Astrocyte of the spinal cord (primary cell): ENCODE measurements at regions not wholly inside any gene's neighbourhood (a gene's known extent, or its start where the extent isn't known, plus 50 kb on each side); places are given as distances from the start of the nearest gene placed in this dataset.

Source experiments
- DNase-seq: peaks from one replicate; pipeline ENCODE4 v3.0.0; 2011; ENCODE audit warnings: low read depth, low spot score
- H3K4me3 ChIP-seq: 2 replicates; pipeline ENCODE4 v1.5.1; 2011; ENCODE audit warnings: low read depth, mild to moderate bottlenecking, low read length, moderate library complexity
- in situ Hi-C: cut with HindIII; loops from 2 replicates; pipeline ENCODE4 v1.10.0; 2017; ENCODE audit warnings: low sequenced_read_pairs
- TF ChIP-seq, protein P1 (sequence below): IDR thresholded peaks from 2 replicates; pipeline ENCODE4 v1.5.1; 2012; ENCODE audit warnings: low read depth, mild to moderate bottlenecking, low read length, inconsistent platforms

DNA sequence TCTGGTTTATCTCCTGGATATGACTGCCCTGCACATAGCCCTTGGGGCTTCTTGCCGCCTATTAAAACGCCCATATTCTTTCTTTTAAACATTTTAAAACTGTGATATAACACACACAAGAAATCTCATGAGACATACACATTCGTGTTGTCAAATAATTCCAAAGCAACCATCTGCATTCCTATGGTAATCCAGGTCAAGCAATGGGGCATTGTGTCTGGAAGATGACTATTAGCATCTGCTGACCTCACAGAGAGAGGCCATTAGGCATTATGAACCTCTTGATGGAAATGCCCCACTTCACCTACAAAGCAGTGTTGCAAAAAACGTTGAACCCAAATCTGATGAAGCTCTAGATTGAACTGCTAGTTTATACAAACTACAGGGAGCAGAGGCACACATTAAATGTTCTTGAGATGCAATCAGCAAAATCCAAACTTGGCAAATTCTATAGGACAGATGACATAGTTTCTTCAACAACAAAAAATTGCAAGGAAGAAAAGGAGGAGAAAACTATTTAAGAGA lies 513.8 kb upstream of the CCDC196 start:
- no peak overlapping the region for H3K4me3 ChIP-seq
- no peak for DNase-seq
- TF ChIP-seq, protein P1, sequence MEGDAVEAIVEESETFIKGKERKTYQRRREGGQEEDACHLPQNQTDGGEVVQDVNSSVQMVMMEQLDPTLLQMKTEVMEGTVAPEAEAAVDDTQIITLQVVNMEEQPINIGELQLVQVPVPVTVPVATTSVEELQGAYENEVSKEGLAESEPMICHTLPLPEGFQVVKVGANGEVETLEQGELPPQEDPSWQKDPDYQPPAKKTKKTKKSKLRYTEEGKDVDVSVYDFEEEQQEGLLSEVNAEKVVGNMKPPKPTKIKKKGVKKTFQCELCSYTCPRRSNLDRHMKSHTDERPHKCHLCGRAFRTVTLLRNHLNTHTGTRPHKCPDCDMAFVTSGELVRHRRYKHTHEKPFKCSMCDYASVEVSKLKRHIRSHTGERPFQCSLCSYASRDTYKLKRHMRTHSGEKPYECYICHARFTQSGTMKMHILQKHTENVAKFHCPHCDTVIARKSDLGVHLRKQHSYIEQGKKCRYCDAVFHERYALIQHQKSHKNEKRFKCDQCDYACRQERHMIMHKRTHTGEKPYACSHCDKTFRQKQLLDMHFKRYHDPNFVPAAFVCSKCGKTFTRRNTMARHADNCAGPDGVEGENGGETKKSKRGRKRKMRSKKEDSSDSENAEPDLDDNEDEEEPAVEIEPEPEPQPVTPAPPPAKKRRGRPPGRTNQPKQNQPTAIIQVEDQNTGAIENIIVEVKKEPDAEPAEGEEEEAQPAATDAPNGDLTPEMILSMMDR, result no peak
- in situ Hi-C loops, result no loop called here

DNA sequence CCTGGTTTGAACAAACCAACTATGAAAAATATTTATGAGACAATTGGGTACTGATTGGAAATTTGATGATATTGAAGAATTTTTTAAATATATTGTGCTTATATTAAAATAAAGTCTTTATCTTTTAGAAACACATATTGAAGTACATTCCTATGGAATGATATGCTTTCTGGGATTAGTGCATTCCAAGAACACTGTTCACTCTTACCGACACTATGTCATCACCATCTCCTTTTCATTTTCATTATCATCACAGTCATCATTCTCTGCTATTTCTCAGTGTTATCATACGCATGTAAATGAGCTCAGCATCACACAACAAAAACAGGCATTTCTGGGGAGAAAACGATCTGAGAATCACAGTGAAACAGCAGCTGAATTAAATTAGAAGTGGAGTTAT lies 513.3 kb upstream of the CCDC196 start:
- TF ChIP-seq, protein P1, result no peak
- in situ Hi-C loops, result no loop called here
- peak; percentile 2 for DNase-seq
- no peak overlapping the region for H3K4me3 ChIP-seq

DNA sequence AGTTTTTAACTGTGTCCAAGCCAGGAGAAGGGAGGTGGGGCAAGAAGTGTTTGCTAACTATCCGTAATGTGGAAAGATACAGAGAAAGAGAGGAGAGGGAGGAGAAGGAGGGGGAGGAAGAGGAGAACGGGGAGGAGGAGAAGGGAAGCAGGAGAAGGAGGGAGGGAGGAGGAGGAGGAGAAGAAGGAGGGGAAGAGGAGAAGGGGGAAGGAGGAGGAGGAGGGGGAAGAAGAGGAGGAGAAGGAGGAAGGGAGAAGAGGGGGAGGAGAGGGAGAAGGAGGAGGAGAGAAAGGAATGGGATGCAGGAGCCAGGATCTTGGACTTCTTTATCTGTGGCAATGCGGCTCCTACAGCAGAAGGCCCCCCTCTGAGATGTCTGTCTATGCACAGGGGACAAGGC lies 510.3 kb upstream of the CCDC196 start:
- TF ChIP-seq, protein P1, result no peak
- DNase-seq, result no peak
- in situ Hi-C loops, result no loop called here
- H3K4me3 ChIP-seq, result no peak overlapping the region

DNA sequence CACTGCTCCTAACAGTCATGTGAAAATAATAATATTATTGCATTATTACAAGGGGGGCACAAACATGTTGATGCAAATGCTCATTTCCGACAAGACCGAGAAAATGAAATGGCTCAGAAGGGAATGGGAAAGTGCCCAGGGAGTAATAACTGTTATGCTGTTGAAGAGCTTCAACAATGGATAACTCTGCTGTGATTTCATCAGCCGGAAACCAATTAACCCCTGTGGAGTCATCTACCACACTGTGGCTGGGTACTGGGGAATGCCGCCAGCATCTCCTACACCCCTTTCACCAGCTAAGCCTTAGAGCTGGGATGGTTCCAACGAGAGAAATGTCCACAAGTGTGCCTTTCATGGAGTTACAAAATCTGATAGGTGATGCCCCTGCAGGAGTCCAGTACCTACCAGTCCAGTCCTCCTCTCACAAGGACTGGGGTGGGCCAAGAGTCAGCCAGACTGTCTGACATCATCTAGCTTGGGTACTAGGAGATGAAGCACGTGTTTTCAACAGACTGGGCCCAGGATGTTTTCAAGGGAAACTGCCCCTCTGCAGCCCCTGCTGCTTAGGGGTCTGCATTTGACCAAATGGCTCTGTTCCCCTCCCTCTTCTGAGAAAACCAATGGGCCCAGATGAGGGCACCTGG lies 509.3 kb upstream of the CCDC196 start:
- no peak overlapping the region for H3K4me3 ChIP-seq
- in situ Hi-C loops, result no loop called here
- TF ChIP-seq, protein P1, result no peak
- peak; percentile 2 for DNase-seq

DNA sequence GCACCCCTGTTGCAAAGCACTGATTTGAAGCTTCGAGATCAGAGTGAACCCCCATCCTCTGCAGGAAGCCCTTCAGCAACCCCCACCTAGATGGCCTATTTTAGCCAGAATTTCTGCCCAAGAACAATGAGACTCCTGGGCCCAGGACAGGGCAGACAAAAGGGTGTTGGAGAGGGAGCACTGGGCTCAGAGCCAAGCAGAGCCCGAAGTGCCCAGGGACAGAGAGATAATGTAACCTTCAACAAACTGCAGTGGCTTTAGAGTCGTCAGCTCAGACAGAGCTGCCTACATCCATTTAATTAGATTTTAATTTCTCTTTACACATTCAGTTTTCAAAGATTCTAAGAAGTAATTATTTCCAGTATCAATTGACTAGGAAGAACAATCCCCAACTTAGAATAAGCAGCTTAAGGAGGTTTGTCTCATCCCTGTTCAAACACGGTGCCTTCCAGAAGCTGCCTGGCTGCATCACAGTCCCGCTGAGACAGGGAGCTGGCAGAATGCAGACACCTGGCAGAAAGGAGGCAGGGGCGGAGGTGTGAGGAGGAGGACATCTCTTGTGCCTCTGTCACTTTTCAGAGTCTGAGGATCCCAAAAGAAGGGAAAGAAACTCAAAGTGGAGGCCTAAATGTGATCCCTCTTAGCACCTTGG lies 504.9 kb upstream of the CCDC196 start:
- H3K4me3 ChIP-seq, result no peak overlapping the region
- TF ChIP-seq, protein P1, result no peak
- DNase-seq, result no peak
- in situ Hi-C loops, result no loop called here

DNA sequence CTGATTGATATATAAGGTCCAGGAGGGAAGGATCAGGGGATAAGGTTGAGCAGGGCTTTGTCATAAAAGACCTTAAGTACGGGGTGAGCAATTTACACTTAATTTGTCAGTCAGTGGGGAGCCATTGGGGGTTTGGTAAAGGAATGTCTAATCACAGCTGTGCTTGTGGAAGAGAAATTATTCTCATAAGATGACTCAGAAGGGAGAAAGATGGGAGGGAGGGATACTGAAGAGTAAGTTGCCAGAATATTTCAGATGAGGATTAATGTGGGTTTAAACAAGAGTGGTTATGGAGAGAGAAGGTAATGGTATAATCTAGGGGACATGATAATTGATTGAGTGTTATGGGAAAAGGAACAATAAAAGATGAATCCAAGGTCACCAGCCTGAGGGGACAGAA lies 500.1 kb upstream of the CCDC196 start:
- TF ChIP-seq, protein P1, result no peak
- H3K4me3 ChIP-seq, result no peak overlapping the region
- in situ Hi-C loops, result no loop called here
- no peak for DNase-seq
